GM12878 (cell line): ENCODE measurements at regions not wholly inside any gene's neighbourhood (a gene's known extent, or its start where the extent isn't known, plus 50 kb on each side); places are given as distances from the start of the nearest gene placed in this dataset.

ENCODE experiments used
- ATAC-seq: fragments of 200-7000 bp; cut with Tn5 transposase; 3 replicates; pipeline ENCODE4 v1.9.1; 2020; ENCODE audit warnings: mild to moderate bottlenecking, moderate library complexity
- BruUV-seq: library from RNA; stranded (reverse); fragments of 400-500 nt; replicated peaks from 2 replicates; lab custom pipeline; 2021; lab: Mats Ljungman, UMichigan
- CTCF ChIA-PET: fragments of 300-600 bp; sonication (Branson Sonifier 250); formaldehyde crosslinking; extraction: SDS; loops from one replicate; lab custom pipeline; 2021; ENCODE audit warnings: inconsistent platforms; lab: Yijun Ruan, JAX
- POLR2A ChIA-PET: fragments of 350-600 bp; formaldehyde crosslinking; extraction: SDS; loops from one replicate; lab custom pipeline; 2021; ENCODE audit warnings: inconsistent platforms; lab: Charles Lee
- RAD21 ChIA-PET: fragments of 300-600 bp; sonication (Branson Sonifier 250); formaldehyde crosslinking; loops from one replicate; lab custom pipeline; 2023; ENCODE audit warnings: antibody characterized with exemption; ENCODE audit not compliant: unreplicated experiment; lab: Charles Lee
- SMC1A ChIA-PET: fragments of 300-600 bp; sonication (Branson Sonifier 250); formaldehyde crosslinking; loops from one replicate; lab custom pipeline; 2023; ENCODE audit not compliant: unreplicated experiment, uncharacterized antibody; lab: Charles Lee
- DNase-seq: peaks from one replicate; pipeline ENCODE4 v3.0.0-alpha.2; 2011; ENCODE audit warnings: low read depth, low spot score
- FAIRE-seq: peaks from 3 replicates; lab custom pipeline; 2011; peaks lifted over from hg19 to GRCh38; lab: Jason Lieb, UNC
- H2AFZ ChIP-seq: 2 replicates; pipeline ENCODE4 v1.6.0; 2011; ENCODE audit warnings: low read depth, low read length, control low read depth; ENCODE audit not compliant: control insufficient read depth
- H3K27ac ChIP-seq: 2 replicates; pipeline ENCODE4 v1.5.1; 2011; ENCODE audit warnings: control low read depth; ENCODE audit not compliant: control insufficient read depth, insufficient read depth
- H3K27me3 ChIP-seq, 2 experiments: replicated peaks in 1 of 2; 2 replicates each; pipeline versions ENCODE4 v1.6.0 to v1.6.1; 2011; ENCODE audit warnings: low read length in 1 of 2; ENCODE audit not compliant: control insufficient read depth in 2 of 2, insufficient read depth in 2 of 2
- H3K36me3 ChIP-seq, 2 experiments: 2 replicates each; pipeline ENCODE4 v1.5.1; 2011; ENCODE audit warnings: low read length in 1 of 2; ENCODE audit not compliant: control insufficient read depth in 2 of 2, insufficient read depth in 2 of 2
- H3K4me1 ChIP-seq: 2 replicates; pipeline ENCODE4 v1.6.1; 2011; ENCODE audit warnings: mild to moderate bottlenecking, low read length, moderate library complexity, mixed read lengths; ENCODE audit not compliant: control insufficient read depth, insufficient read depth
- H3K4me2 ChIP-seq: 2 replicates; pipeline ENCODE4 v1.6.0; 2011; ENCODE audit warnings: control low read depth; ENCODE audit not compliant: control insufficient read depth, insufficient read depth
- H3K4me3 ChIP-seq: fragments of 200-600 bp; sonication (generic); 2 replicates; pipeline ENCODE4 v1.5.1; 2016
- H3K79me2 ChIP-seq: 2 replicates; pipeline ENCODE4 v1.6.0; 2011; ENCODE audit warnings: low read length; ENCODE audit not compliant: control insufficient read depth, insufficient read depth
- H3K9ac ChIP-seq: 2 replicates; pipeline ENCODE4 v1.8.0; 2011; ENCODE audit warnings: low read length, control low read depth, mixed read lengths; ENCODE audit not compliant: control insufficient read depth, insufficient read depth
- H3K9me3 ChIP-seq: replicated peaks from 3 replicates; pipeline ENCODE4 v1.5.1; 2011; ENCODE audit warnings: mild to moderate bottlenecking, low read length; ENCODE audit not compliant: control insufficient read depth, insufficient read depth
- H4K20me1 ChIP-seq: 2 replicates; pipeline ENCODE4 v1.6.0; 2011; ENCODE audit not compliant: control insufficient read depth, insufficient read depth
- EZH2 ChIP-seq: IDR thresholded peaks from 2 replicates; pipeline ENCODE4 v1.6.1; 2012; ENCODE audit warnings: low read depth, mild to moderate bottlenecking, control low read depth, inconsistent platforms, low read length, borderline replicate concordance; ENCODE audit not compliant: control insufficient read depth
- IKZF1 ChIP-seq: fragments of 450-650 bp; conservative IDR thresholded peaks from 2 replicates; pipeline ENCODE4 v1.6.1; 2017; ENCODE audit warnings: antibody characterized with exemption, mild to moderate bottlenecking
- IRF5 ChIP-seq: fragments of 450-650 bp; IDR thresholded peaks from 2 replicates; pipeline ENCODE4 v1.6.1; 2017; ENCODE audit warnings: borderline replicate concordance
- MAX ChIP-seq: IDR thresholded peaks from 2 replicates; pipeline ENCODE4 v1.6.1; 2012; ENCODE audit warnings: low read depth, low read length, improper control_type of control experiment
- MTA3 ChIP-seq: IDR thresholded peaks from 2 replicates; pipeline ENCODE4 v1.6.1; 2012; ENCODE audit warnings: low read length, inconsistent platforms, borderline replicate concordance
- MXI1 ChIP-seq: fragments of 150-350 bp; IDR thresholded peaks from 2 replicates; pipeline ENCODE4 v1.6.1; 2011; ENCODE audit warnings: low read depth, mild to moderate bottlenecking, inconsistent platforms, low read length, improper control_type of control experiment
- MYB ChIP-seq: fragments of 150-350 bp; IDR thresholded peaks from 2 replicates; pipeline ENCODE4 v1.6.1; 2014; ENCODE audit warnings: mild to moderate bottlenecking, low read depth, low read length, borderline replicate concordance
- NKRF ChIP-seq: fragments of 450-650 bp; conservative IDR thresholded peaks from 2 replicates; pipeline ENCODE4 v1.6.1; 2017; ENCODE audit warnings: mild to moderate bottlenecking, moderate library complexity
- NR2F1 ChIP-seq: fragments of 450-650 bp; conservative IDR thresholded peaks from 2 replicates; pipeline ENCODE4 v1.6.1; 2017; ENCODE audit warnings: mild to moderate bottlenecking
- PAX8 ChIP-seq: fragments of 450-650 bp; IDR thresholded peaks from 2 replicates; pipeline ENCODE4 v1.6.1; 2017; ENCODE audit warnings: mild to moderate bottlenecking, moderate library complexity
- RB1 ChIP-seq: fragments of 450-650 bp; formaldehyde crosslinking; IDR thresholded peaks from 2 replicates; pipeline ENCODE4 v1.6.1; 2017; ENCODE audit warnings: mild to moderate bottlenecking, borderline replicate concordance
- SREBF2 ChIP-seq: IDR thresholded peaks from 2 replicates; pipeline ENCODE4 v1.6.1; 2012; ENCODE audit warnings: mild to moderate bottlenecking, low read length
- TARDBP ChIP-seq: IDR thresholded peaks from 2 replicates; pipeline ENCODE4 v1.6.1; 2016; ENCODE audit warnings: borderline replicate concordance
- ZBTB11 ChIP-seq: fragments of 450-650 bp; formaldehyde crosslinking; IDR thresholded peaks from 2 replicates; pipeline ENCODE4 v1.5.0; 2022; ENCODE audit warnings: mild to moderate bottlenecking, missing genetic modification characterization
- ZNF384 ChIP-seq: IDR thresholded peaks from 2 replicates; pipeline ENCODE4 v1.6.1; 2012; ENCODE audit warnings: low read depth, mild to moderate bottlenecking, low read length, improper control_type of control experiment, borderline replicate concordance
- WGBS: methylation state at CpG from one replicate; pipeline ENCODE4 v1.1.6; 2016; ENCODE audit warnings: low lambda C conversion rate; ENCODE audit not compliant: insufficient replicate concordance, insufficient coverage; ENCODE audit errors: missing lambda C conversion rate; 5-methylcytosine and 5-hydroxymethylcytosine counted together
- in situ Hi-C: fragments of 300-500 bp; cut with MboI; formaldehyde crosslinking; loops from 9 replicates; pipeline ENCODE4 v1.14.3; 2018; ENCODE audit warnings: mixed read lengths
- intact Hi-C: fragments of 100-400 bp; cut with micrococcal nuclease; formaldehyde crosslinking; loops from one replicate; pipeline ENCODE4 v1.14.2; 2022; ENCODE audit not compliant: unreplicated experiment

- in situ Hi-C loops, result no loop called here
- ChIA-PET CTCF (no interaction called here), RAD21 (no interaction called here), SMC1A (interaction anchor here (0.7 kb wide), 1 partner anchor 1184 kb away, joined by 3 read pairs; no protein-coding TSS in a partner anchor), POLR2A (no interaction called here)
- Histone ChIP-seq H3K4me1 (no peaks in the 10 kb centered on the region), H3K9me3 (no peaks in the 10 kb centered on the region), H3K36me3 (no peaks in the 10 kb centered on the region), H3K4me2 (no peak overlapping the region), H4K20me1 (no peaks in the 10 kb centered on the region), H3K79me2 (no peaks in the 10 kb centered on the region), H3K27me3 (no peaks in the 10 kb centered on the region), H2AFZ (no peak overlapping the region), H3K27ac (no peak overlapping the region), H3K9ac (no peak overlapping the region), H3K4me3 (no peak overlapping the region)
- intact Hi-C loops, result no loop called here
- BruUV-seq, result no TSS peak
- DNase-seq, result no peak
- no peak for FAIRE-seq
- no peak for TF ChIP-seq EZH2
- no peak for TF ChIP-seq NR2F1
- no peak for TF ChIP-seq TARDBP
- TF ChIP-seq MYB, result no peak
- TF ChIP-seq MTA3, result no peak
- no peak for TF ChIP-seq IRF5
- no peak for TF ChIP-seq MAX
- TF ChIP-seq ZBTB11 (CRISPR knock-in tag), result no peak
- no peak for TF ChIP-seq RB1
- TF ChIP-seq PAX8, result no peak
- TF ChIP-seq MXI1, result no peak
- no peak for TF ChIP-seq ZNF384
- no peak for TF ChIP-seq SREBF2
- TF ChIP-seq NKRF, result no peak
- TF ChIP-seq IKZF1, result no peak
- no peak for ATAC-seq
- WGBS, result 0% methylated on average over 1 of the region's 1 CpG
Measured at GRCh38 chr5:99674101-99674500, 745.3 kb upstream of the CHD1 start.
